C4-2B (cell line): ENCODE measurements at regions not wholly inside any gene's neighbourhood (a gene's known extent, or its start where the extent isn't known, plus 50 kb on each side); places are given as distances from the start of the nearest gene placed in this dataset.

Experiments
- H3K27ac ChIP-seq: fragments of 450-650 bp; 2 replicates; pipeline ENCODE4 v1.5.1; 2017
- CTCF ChIP-seq: fragments of 450-650 bp; conservative IDR thresholded peaks from 2 replicates; pipeline ENCODE4 v1.5.1; 2017; ENCODE audit warnings: mild to moderate bottlenecking
- ZFX ChIP-seq: fragments of 450-650 bp; IDR thresholded peaks from 2 replicates; pipeline ENCODE4 v1.6.1; 2017

GRCh38 chr22:49408102-49408836 lies 419.4 kb downstream of the BRD1 start:
- no peak for TF ChIP-seq ZFX
- TF ChIP-seq CTCF, result no peak
- no peak overlapping the region for H3K27ac ChIP-seq

- H3K27ac ChIP-seq, result no peak overlapping the region
- no peak for TF ChIP-seq ZFX
Measured at GRCh38 chr22:49406879-49407587, 420.6 kb downstream of the BRD1 start.

GRCh38 chr22:49406047-49406650 lies 421.5 kb downstream of the BRD1 start:
- TF ChIP-seq ZFX (no peak), CTCF (no peak)
- H3K27ac ChIP-seq, result no peak overlapping the region

GRCh38 chr22:49405590-49405989 lies 422.1 kb downstream of the BRD1 start:
- TF ChIP-seq ZFX (no peak), CTCF (no peak)

GRCh38 chr22:49404576-49405241 lies 423.0 kb downstream of the BRD1 start:
- H3K27ac ChIP-seq, result no peak overlapping the region
- TF ChIP-seq ZFX, result no peak
- no peak for TF ChIP-seq CTCF

More at GRCh38 chr22:49405590-49405989, 422.1 kb downstream of the BRD1 start:
- H3K27ac ChIP-seq, result no peak overlapping the region

- H3K27ac ChIP-seq, result no peak overlapping the region
- TF ChIP-seq ZFX, result no peak
- no peak for TF ChIP-seq CTCF
Measured at GRCh38 chr22:49404020-49404419, 423.7 kb downstream of the BRD1 start.

GRCh38 chr22:49403102-49403501 lies 424.6 kb downstream of the BRD1 start:
- TF ChIP-seq ZFX, result no peak
- TF ChIP-seq CTCF, result no peak
- H3K27ac ChIP-seq, result no peak overlapping the region
